GM12892 (cell line): ENCODE measurements at regions not wholly inside any gene's neighbourhood (a gene's known extent, or its start where the extent isn't known, plus 50 kb on each side); places are given as distances from the start of the nearest gene placed in this dataset.

Source experiments
- POLR2A ChIP-seq: IDR thresholded peaks from 2 replicates; pipeline ENCODE4 v1.6.1; 2011; ENCODE audit warnings: low read depth, low read length, control low read depth
- POLR2AphosphoS5 ChIP-seq: IDR thresholded peaks from 2 replicates; pipeline ENCODE4 v1.6.1; 2011; ENCODE audit warnings: low read depth, low read length, control low read depth
- TAF1 ChIP-seq: IDR thresholded peaks from 2 replicates; pipeline ENCODE4 v1.6.1; 2011; ENCODE audit warnings: low read depth, mild to moderate bottlenecking, control low read depth, low read length, borderline replicate concordance

DNA sequence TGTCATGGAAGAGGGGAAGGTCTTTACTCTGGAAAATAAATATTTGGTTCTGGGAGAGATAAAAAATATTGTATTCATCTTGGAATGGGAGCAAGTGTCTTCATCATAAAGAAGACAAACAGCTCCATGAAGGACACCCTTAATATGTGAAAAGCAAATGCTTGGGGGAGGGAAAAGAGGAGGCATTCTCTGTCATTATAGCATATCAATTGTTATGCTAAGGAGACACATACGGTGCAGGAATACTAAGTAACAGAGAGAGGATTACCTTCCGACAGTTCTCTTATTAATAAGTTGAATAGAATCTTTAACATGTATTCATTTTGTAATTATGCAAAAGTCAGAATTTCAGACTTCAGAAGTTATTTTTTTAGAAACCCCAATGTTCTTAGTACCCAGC lies 634.4 kb downstream of the UTRN start:
- TF ChIP-seq POLR2AphosphoS5, result no peak
- no peak for TF ChIP-seq POLR2A
- TF ChIP-seq TAF1, result no peak
